Loucy (cell line): ENCODE measurements at regions not wholly inside any gene's neighbourhood (a gene's known extent, or its start where the extent isn't known, plus 50 kb on each side); places are given as distances from the start of the nearest gene placed in this dataset.

Source experiments
- EZH2phosphoT487 ChIP-seq: fragments of 200-600 bp; IDR thresholded peaks from 2 replicates; pipeline ENCODE4 v1.6.1; 2018; ENCODE audit warnings: antibody characterized with exemption, mild to moderate bottlenecking, moderate library complexity, borderline replicate concordance
- TF ChIP-seq, protein P1 (sequence below): fragments of 200-600 bp; sonication (generic); conservative IDR thresholded peaks from 2 replicates; pipeline ENCODE4 v1.5.1; 2014; ENCODE audit warnings: mild to moderate bottlenecking, antibody characterized with exemption, low read length

DNA sequence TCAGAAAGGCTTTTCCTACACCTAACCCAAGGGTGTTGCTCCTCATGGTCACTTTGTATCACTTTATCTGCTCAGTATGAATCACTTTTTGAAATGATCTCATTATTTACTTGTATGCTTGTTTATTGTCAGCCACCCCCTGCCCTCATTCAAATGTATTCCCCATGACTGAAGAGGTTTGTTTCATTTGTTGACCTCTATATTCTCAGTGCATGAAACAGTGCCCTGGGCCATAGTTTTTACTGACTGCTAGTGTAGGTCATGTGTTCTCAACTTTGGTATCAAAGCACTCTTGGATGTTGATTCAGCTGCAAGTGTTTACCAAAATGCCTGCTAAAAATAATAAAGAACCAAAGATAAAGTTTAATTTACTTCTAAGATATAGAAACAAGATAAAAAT lies 381.7 kb upstream of the ARPP21 start:
- TF ChIP-seq, protein P1, sequence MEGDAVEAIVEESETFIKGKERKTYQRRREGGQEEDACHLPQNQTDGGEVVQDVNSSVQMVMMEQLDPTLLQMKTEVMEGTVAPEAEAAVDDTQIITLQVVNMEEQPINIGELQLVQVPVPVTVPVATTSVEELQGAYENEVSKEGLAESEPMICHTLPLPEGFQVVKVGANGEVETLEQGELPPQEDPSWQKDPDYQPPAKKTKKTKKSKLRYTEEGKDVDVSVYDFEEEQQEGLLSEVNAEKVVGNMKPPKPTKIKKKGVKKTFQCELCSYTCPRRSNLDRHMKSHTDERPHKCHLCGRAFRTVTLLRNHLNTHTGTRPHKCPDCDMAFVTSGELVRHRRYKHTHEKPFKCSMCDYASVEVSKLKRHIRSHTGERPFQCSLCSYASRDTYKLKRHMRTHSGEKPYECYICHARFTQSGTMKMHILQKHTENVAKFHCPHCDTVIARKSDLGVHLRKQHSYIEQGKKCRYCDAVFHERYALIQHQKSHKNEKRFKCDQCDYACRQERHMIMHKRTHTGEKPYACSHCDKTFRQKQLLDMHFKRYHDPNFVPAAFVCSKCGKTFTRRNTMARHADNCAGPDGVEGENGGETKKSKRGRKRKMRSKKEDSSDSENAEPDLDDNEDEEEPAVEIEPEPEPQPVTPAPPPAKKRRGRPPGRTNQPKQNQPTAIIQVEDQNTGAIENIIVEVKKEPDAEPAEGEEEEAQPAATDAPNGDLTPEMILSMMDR = no peak
- TF ChIP-seq EZH2phosphoT487 = no peak
